Activated T-helper 2 cell treated with anti-CD3 and anti-CD28 coated beads, Interferon-gamma antibody, Interleukin-2, Interleukin-4, amounts not matched to agents 10 μg/mL and 5 μg/mL and 100 μg/mL, durations not matched to agents 14 hours and 24 hours and 36 hours (primary cell): ENCODE measurements at regions not wholly inside any gene's neighbourhood (a gene's known extent, or its start where the extent isn't known, plus 50 kb on each side); places are given as distances from the start of the nearest gene placed in this dataset.

Experiments
- DNase-seq: peaks from one replicate; pipeline ENCODE4 v3.0.0; 2021; ENCODE audit warnings: low spot score
- H3K27ac Mint-ChIP-seq: one replicate; pipeline ENCODE4 v1.8.0; 2021; ENCODE audit warnings: mixed read lengths
- H3K27me3 Mint-ChIP-seq: one replicate; pipeline ENCODE4 v1.8.0; 2021; ENCODE audit warnings: low read depth, mixed read lengths
- H3K36me3 Mint-ChIP-seq: one replicate; pipeline ENCODE4 v1.8.0; 2021; ENCODE audit warnings: low read depth, mixed read lengths
- H3K4me1 Mint-ChIP-seq: one replicate; pipeline ENCODE4 v1.8.0; 2021; ENCODE audit warnings: low read depth, mixed read lengths
- H3K4me3 Mint-ChIP-seq: one replicate; pipeline ENCODE4 v1.8.0; 2021; ENCODE audit warnings: low read depth, mild to moderate bottlenecking, moderate library complexity, mixed read lengths
- H3K9me3 Mint-ChIP-seq: one replicate; pipeline ENCODE4 v1.8.0; 2021; ENCODE audit warnings: mixed read lengths
- intact Hi-C: fragments of 100-400 bp; cut with micrococcal nuclease; formaldehyde crosslinking; loops from one replicate; pipeline ENCODE4 v1.15.1; 2023

DNA sequence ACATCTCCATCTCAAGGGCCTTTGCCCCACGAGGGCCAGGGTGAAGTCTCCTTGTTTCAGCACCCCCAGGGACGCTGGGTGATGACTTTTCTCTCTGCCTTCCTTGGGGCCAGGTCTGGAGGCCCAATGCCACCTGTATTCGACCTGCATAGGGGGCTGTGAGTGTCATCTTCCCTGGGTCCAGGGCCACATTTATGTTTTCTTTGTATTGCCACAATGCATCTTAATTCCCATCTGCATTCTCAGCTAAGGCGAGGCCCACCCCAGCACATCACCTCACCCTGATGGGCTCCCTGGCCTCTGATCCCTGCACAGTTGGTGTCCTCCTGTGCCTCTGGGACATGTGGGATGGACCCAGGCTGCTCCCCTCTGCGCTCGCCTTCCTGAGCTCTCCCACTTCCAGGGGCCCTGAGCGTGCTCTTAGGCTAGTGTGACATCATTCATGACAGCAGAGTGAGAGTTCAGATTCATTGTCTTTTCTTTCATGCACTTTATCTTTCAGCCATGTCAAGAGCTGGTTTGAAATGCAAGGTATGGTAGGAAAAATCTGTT, 122.0 kb upstream of the COPS8 start:
- peaks cover 16% of the 10 kb centered on the region for H3K4me1 Mint-ChIP-seq
- peaks cover 2% of the 10 kb centered on the region for H3K27me3 Mint-ChIP-seq
- DNase-seq, result no peak

GRCh38 chr2:236964291-236964690, 121.4 kb upstream of the COPS8 start:
- peaks cover 2% of the 10 kb centered on the region for H3K27me3 Mint-ChIP-seq
- intact Hi-C loops, result no loop called here
- no peaks in the 10 kb centered on the region for H3K9me3 Mint-ChIP-seq
- H3K27ac Mint-ChIP-seq, result no peak overlapping the region
- H3K4me3 Mint-ChIP-seq, result no peak overlapping the region
- peaks cover 22% of the 10 kb centered on the region for H3K4me1 Mint-ChIP-seq
- no peak for DNase-seq
- no peaks in the 10 kb centered on the region for H3K36me3 Mint-ChIP-seq

More for the DNA sequence above, 122.0 kb upstream of the COPS8 start:
- intact Hi-C loops, result no loop called here
- Mint-ChIP-seq H3K27ac (no peak overlapping the region), H3K9me3 (no peaks in the 10 kb centered on the region), H3K4me3 (no peak overlapping the region), H3K36me3 (no peaks in the 10 kb centered on the region)

DNA sequence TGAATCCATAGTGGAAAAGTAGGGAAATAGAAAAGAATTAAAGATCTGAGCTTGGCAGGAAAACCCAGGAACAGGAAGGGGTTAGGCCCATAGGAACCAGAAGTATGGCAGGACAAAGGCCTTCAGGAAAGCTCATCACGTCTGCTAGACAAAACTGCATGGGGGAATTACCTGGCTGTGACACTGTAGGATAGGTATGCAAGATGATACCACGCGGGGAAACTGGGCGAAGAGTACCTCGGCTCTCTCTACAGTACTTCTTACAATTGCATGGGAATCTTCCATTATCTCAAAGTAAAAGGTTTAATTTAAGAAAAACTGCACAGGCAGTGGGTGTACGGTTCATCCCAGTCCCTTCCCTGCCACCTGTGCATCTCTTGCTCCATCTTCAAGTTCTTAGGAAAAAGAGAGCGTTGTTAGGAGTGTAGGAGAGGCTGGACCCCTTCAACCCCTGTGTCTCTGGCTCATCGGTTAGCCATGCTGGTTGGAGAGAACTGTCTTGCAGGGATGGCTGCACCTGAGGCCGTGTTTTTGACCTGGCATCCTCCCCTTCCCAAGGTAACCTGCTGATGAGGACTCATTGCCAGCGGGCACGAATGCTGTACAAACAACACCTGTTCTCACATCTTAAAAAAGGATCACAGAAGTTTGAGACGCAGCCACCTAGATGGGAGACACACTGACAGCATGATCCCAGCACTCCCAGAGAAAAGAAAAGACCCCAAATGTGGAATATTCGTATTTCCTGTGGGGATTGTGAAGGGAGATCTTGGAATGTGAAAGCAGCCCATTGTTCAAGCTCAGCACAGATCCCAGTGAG, 120.5 kb upstream of the COPS8 start:
- Mint-ChIP-seq H3K4me3 (no peak overlapping the region), H3K27ac (no peak overlapping the region), H3K27me3 (peaks cover 2% of the 10 kb centered on the region), H3K9me3 (no peaks in the 10 kb centered on the region), H3K4me1 (peaks cover 31% of the 10 kb centered on the region), H3K36me3 (no peaks in the 10 kb centered on the region)
- DNase-seq, result no peak
- intact Hi-C loops, result loop anchor here (5.0 kb wide), 1 partner anchor 92 kb away; no protein-coding TSS in a partner anchor

DNA sequence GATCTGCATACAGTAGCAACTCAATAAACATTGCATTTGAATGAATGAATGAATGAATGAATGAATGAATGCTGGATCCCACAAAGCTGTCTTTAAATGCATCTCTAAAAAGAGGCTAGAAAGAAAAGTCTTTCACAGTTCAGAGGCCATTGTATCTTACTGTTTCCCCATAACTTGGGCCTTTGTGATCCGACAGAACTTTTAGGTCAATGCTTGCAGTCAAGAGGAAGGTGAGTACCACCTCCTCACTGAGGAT, 119.9 kb upstream of the COPS8 start:
- Mint-ChIP-seq H3K27ac (no peak overlapping the region), H3K4me1 (peaks cover 35% of the 10 kb centered on the region), H3K36me3 (no peaks in the 10 kb centered on the region), H3K4me3 (no peak overlapping the region), H3K27me3 (peaks cover 2% of the 10 kb centered on the region), H3K9me3 (no peaks in the 10 kb centered on the region)
- DNase-seq, result no peak
- intact Hi-C loops, result loop anchor here (5.0 kb wide), 1 partner anchor 92 kb away; no protein-coding TSS in a partner anchor

DNA sequence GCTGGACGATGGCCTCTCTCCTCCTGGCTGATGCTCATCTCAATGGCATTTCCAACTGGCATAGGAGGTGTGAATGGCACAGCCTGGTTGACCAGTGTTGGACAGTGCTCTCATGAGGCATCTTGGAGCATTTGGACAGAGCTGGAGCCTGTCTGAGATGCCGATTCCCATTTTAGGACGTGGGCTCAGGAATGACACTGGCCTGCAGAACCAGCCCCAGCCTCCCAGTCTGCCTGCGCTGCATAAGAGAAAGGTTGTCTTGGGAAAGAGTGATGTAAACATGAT, 118.2 kb upstream of the COPS8 start:
- Mint-ChIP-seq H3K36me3 (no peaks in the 10 kb centered on the region), H3K27me3 (peaks cover 1% of the 10 kb centered on the region), H3K27ac (no peak overlapping the region), H3K4me3 (no peak overlapping the region), H3K4me1 (peaks cover 35% of the 10 kb centered on the region), H3K9me3 (no peaks in the 10 kb centered on the region)
- intact Hi-C loops, result loop anchor here (5.0 kb wide), 1 partner anchor 90 kb away; no protein-coding TSS in a partner anchor
- no peak for DNase-seq

DNA sequence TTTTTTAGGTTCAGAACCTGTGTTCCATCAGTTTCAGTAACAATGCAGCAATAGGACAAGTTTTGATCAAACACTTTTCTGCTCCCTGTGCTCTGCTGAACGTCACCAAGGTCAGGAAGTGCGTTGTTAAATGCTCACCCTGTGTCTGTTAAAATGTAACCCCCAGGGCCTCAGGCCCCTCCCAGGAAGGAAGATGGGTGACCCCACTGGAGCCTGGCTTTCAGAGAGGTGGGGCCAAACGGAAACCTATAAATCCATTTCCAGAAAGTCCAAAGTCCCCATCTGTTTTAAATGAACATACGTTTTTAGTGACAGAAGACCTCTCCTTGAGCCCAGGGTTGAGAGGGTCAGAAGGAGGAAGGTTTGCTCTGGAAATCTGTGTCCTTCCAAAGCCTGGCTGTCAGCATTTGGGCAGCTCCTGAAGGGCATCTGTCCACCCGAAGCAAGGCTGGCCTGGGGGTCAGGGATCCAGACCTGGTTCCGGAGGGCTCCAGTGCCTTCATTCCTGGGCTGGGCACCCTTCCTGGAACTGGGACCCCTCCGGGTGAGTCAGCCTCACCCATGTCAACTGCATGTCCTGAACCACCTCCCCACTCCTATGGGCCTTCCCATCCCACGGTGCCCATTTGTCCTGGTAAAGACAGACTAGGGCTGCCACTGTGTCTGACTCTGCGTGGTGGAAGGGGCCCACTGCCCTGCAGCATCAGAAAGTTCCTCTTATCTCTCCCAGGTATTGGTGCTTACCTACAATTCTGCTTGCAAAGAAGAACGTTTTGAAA, 117.4 kb upstream of the COPS8 start:
- peaks cover 6% of the 10 kb centered on the region for H3K27me3 Mint-ChIP-seq
- no peak overlapping the region for H3K4me3 Mint-ChIP-seq
- H3K9me3 Mint-ChIP-seq, result no peaks in the 10 kb centered on the region
- H3K27ac Mint-ChIP-seq, result no peak overlapping the region
- H3K36me3 Mint-ChIP-seq, result no peaks in the 10 kb centered on the region
- no peak for DNase-seq
- peaks cover 35% of the 10 kb centered on the region for H3K4me1 Mint-ChIP-seq
- intact Hi-C loops, result loop anchor here (5.0 kb wide), 1 partner anchor 89 kb away; no protein-coding TSS in a partner anchor

DNA sequence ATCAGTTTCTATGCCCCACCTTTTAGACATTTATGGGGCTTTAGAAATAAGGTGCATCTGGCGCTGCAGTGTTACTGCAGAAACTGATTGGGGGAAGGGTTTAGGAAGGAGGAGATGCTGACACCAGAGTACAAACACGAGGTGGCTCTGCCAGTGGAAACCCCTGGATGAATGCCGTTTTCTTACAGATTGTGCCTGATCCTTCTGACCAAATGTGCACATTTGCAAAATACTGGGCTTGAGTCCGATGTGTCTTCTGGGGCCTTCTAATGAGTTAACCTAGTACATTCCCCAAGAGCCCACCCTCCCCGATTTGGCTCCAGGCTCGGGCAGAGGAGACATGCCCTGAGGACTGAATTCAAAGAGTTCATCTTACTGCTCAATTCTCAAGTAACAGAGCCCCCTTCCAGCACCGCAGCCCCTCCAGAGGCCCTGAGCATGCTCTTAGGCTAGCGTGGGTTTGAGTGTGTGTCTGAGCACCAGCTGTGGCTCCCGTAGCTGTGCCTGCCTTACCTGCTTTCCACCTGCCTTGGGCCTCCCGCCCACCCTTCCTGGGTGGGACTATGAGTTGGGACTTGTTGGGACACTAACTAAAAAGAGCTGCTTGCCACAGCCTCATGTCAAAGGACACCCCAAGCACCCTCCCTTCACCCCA, 116.7 kb upstream of the COPS8 start:
- intact Hi-C loops, result loop anchor here (5.0 kb wide), 1 partner anchor 88 kb away; no protein-coding TSS in a partner anchor
- peaks cover 7% of the 10 kb centered on the region for H3K27me3 Mint-ChIP-seq
- H3K27ac Mint-ChIP-seq, result no peak overlapping the region
- DNase-seq, result no peak
- no peaks in the 10 kb centered on the region for H3K36me3 Mint-ChIP-seq
- H3K9me3 Mint-ChIP-seq, result no peaks in the 10 kb centered on the region
- no peak overlapping the region for H3K4me3 Mint-ChIP-seq
- peaks cover 35% of the 10 kb centered on the region for H3K4me1 Mint-ChIP-seq

GRCh38 chr2:236969767-236970655, 115.7 kb upstream of the COPS8 start:
- Mint-ChIP-seq H3K27ac (peak overlapping the region; percentile 84), H3K4me1 (peaks cover 35% of the 10 kb centered on the region), H3K9me3 (no peaks in the 10 kb centered on the region), H3K27me3 (peaks cover 10% of the 10 kb centered on the region), H3K4me3 (peak overlapping the region; percentile 71), H3K36me3 (no peaks in the 10 kb centered on the region)
- intact Hi-C loops, result loop anchor here (5.0 kb wide), 1 partner anchor 87 kb away; no protein-coding TSS in a partner anchor
- DNase-seq, result peak; percentile 33

GRCh38 chr2:236970656-236971010, 115.1 kb upstream of the COPS8 start:
- Mint-ChIP-seq H3K4me3 (no peak overlapping the region), H3K4me1 (peaks cover 35% of the 10 kb centered on the region), H3K9me3 (no peaks in the 10 kb centered on the region), H3K27ac (no peak overlapping the region), H3K27me3 (peaks cover 12% of the 10 kb centered on the region), H3K36me3 (no peaks in the 10 kb centered on the region)
- DNase-seq, result no peak
- intact Hi-C loops, result no loop called here

DNA sequence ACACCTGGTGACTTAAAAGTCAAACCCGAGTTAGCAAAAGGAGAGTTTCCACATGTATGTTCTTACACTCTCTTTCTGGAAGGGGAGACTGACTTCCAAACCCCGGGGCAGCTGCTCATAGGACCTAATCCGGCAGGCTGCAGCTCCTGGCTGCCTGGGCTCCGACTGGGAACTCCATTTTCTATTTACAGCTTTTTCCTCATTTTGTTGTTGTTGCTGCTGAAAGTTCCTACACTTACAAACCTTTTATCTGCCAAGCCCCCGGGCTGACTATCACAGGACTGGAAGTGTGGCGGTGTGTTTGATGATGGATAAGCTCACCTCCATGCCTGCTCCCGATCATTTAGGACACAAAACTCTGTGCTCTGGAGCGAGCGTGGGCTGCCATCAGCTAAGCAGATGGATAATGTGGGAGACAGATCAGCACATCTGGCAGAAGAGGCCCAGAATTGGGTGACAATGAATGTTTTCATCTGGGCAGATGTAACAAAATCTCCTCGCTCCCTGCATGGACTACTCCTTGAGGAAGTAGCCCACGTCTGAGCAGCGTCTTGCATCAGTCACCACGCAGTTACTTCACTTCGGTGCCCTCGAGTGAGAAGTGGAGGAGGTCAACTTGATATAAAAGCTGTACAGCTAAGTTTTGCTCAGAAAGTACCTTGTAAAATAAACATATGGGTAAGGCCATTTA, 114.4 kb upstream of the COPS8 start:
- Mint-ChIP-seq H3K9me3 (no peaks in the 10 kb centered on the region), H3K4me3 (no peak overlapping the region)
- intact Hi-C loops, result no loop called here

DNA sequence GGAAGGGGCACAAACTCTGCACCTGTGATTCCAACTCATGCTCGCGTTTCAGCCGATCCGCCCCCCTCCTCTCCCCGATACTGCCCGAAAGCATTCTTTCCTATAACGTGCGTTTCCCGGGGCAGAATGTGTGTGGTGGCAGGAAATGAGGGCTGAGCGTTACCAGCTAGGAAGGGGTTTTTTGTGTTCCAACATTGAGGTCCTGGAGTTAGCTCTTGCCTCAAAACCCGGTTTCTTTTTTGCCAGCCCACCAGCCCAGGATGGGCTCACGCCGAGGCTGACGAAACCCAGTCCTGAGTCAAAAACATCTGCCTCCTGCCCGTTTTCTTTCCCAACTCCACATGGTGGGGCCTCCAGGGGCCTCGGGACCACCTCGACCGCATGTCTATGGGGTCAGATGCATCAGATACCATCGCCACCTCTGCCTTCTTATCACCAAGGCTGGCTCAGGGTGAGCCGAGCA, 113.7 kb upstream of the COPS8 start:
- Mint-ChIP-seq H3K27me3 (peaks cover 20% of the 10 kb centered on the region), H3K9me3 (no peaks in the 10 kb centered on the region), H3K36me3 (no peaks in the 10 kb centered on the region), H3K4me3 (no peak overlapping the region), H3K4me1 (peaks cover 32% of the 10 kb centered on the region), H3K27ac (no peak overlapping the region)
- intact Hi-C loops, result no loop called here
- DNase-seq, result no peak

More for the DNA sequence above, 114.4 kb upstream of the COPS8 start:
- Mint-ChIP-seq H3K4me1 (peaks cover 35% of the 10 kb centered on the region), H3K36me3 (no peaks in the 10 kb centered on the region), H3K27ac (no peak overlapping the region), H3K27me3 (peaks cover 18% of the 10 kb centered on the region)
- DNase-seq, result no peak
